Right renal pelvis (tissue), 4 donors: ENCODE measurements at regions not wholly inside any gene's neighbourhood (a gene's known extent, or its start where the extent isn't known, plus 50 kb on each side); places are given as distances from the start of the nearest gene placed in this dataset.

Experiments used
- DNase-seq, 4 donors: peaks; one replicate each; pipeline ENCODE4 v3.0.0-alpha.2; 2013; ENCODE audit warnings: low read depth in 4 of 4, low spot score in 3 of 4, missing footprints in 1 of 4

DNA sequence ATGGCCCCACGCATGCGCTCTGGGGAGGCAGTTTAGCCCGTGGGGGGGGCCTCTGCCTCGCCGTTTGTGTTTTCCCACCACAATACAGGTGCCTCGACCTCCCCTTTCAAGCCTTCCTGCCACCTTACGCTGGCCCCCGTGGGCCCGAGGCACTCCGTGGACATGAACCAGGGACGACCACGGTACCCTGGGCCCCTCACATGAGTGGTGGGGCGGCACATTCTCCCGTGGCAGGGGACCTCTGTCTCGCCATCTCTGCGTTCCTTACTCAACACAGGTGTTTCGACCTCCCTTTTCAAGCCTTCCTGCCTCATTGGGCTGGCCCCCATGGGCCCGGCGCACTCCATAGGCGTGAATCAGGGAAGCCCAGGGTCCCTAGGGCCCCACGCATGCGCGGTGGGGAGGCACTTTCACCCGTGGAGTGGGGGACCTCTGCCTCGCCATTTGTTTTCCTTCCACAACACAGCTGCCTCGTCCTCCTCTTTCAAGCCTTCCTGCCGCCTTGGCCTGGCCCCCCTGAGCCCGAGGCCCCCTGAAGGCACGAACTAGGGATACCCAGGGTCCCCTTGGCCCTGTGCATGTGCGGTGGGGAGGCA, 339.5 kb downstream of the ALG10 start:
- DNase-seq: no peak

DNA sequence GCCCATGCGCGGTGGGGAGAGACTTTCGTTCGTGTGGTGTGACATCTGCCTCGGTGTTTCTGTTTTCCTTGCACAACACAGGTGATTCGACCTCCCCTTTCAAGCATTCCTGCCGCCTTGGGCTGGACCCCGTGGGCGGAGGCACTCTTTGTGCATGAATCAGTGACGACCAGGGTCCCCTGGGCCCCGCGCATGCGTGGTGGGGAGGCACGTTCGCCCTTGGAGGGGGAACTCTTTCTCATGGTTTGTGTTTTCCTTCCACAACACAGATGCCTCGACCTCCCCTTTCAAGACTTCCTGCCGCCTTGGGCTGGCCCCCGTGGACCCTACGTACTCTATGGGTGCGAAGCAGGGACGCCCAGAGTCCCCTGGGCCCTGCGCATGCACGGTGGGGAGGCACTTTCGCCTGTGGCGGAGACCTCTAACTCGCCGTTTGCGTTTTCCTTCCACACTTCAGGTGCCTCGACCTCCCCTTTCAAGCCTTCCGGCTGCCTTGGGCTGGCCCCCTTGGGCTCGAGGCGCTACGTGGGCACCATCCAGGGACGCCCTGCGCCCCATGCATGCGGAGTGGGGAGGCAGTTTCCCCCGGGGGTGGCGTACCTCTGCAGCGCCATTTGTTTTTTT, 340.9 kb downstream of the ALG10 start:
- no peak for DNase-seq

DNA sequence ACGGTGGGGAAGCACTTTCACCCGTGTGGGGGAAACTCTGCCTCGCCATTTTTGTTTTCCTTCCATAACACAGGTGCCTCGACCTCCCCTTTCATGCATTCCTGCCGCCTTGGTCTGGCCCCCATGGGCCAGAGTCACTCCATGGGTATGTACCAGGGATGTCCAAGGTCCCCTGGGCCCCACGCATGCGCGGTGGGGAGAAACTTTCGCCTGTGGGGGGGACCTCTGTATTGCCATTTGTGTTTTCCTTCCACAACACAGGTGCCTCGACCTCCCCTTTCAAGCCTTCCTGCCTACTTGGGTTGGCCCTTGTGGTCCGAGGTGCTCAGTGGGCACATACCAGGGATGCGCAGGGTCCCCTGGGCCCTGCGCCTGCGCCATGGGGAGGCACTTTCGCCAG, 345.8 kb downstream of the ALG10 start:
- no peak for DNase-seq

DNA sequence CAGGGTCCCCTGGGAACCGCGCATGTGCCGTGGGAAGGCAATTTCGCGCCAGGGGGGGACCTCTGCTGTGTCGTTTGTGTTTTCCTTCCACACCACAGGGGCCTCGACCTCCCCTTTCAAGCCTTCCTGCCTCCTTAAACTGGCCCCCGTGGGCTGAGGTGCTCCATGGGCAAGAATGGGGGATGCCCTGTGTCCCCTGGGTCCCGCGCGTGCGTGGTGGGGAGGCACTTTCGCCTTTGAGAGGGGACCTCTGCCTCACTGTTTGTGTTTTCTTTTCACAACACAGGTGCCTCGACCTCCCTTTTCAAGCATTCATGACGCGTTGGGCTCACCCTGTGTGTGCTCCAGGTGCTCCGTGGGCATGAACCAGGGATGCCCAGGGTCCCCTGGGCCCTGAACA, 348.8 kb downstream of the ALG10 start:
- no peak for DNase-seq

DNA sequence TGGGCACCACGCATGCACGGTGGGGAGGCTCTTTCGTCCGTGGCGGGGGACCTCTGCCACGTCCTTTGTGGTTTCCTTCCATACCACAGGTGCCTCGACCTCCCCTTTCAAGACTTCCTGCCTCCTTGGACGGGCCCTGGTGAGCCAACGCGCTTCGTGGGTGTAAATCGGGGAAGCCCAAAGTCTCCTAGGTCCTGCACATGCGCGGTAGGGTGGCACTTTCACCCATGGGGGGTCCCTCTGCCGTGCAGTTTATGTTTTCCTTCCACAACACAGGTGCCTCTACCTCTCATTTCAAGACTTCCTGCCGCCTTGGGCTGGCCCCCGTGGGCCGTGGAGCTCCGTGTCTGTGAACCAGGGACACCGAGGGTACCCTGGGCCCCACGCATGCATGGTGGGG, 349.7 kb downstream of the ALG10 start:
- no peak for DNase-seq

DNA sequence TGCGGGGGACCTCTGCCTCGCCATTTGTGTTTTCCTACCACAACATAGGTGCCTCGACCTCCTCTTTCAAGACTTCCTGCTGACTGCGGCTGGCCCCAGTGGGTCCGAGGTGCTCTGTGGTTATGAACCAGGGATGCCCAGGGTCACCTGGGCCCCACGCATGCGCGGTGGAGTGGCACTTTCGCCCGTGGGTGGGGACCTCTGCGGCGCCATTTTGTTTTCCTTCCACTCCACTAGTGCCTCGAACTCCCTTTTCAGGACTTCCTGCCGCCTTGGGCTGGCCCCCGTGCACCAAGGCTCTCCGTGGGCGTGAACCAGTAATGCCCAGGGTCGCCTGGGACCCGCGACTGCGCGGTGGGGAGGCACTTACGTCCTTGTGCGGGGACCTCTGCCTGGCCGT, 351.6 kb downstream of the ALG10 start:
- DNase-seq: no peak

DNA sequence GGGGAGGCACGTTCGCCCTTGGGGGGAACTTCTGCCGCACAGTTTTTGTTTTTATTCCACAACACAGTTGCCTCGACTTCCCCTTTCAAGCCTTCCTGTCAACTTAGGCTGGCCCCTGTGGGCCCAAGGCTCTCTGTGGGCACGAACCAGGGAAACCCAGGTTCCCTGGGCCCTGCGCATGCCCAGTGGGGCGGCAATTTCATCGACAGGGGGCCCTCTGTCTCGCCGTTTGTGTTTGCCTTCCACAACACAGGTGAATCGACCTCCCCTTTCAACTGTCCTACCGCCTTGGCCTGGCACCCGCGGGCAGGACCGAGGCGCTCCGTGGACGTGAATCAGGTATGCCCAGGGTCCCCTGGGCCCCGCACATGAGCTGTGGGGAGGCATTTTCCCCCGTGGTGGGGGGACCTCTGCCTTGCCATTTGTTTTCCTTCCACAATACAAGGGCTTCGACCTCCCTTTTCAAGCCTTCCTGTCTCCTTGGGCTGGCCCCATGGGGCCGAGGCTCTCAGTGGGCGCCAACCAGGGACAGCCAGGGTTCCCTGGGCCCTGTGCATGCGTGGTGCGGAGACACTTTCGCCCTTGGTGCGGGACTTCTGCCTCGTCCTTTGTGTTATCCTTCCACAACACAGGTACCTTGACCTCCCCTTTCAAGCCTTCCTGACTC, 354.0 kb downstream of the ALG10 start:
- no peak for DNase-seq

DNA sequence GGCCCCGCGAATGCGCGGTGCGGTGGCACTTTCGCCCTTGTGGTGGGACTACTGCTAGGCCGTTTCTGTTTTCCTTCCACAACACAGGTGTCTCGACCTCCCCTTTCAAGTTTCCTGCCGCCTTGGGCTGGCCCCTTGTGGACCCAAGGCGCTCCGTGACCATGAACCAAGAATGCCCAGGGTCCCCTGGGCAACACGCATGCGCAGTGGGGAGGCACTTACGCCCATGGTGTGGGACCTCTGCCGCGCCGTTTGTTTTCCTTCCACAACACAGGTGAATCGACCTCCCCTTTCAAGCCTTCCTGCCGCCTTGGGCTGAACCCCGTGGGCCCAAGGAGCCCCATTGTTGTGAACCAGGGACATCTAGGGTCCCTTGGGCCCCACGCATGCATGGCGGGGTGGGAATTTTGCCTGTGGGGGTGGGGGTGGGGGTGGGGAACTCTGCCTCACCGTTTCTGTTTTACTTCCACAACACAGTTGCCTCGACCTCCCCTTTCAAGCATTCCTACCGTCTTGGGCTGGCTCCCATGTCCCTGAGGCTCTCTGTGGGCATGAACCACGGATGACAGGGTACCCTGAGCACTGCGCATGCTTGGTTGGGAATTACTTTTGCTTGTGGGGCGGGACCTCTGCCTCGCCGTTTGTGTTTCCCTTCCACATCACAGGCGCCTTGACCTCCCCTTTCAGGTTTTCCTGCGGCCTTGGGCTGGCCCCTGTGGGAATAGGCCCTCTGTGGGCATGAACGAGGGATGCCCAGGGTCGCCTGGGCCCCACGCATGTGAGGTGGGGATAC, 355.1 kb downstream of the ALG10 start:
- DNase-seq: no peak

DNA sequence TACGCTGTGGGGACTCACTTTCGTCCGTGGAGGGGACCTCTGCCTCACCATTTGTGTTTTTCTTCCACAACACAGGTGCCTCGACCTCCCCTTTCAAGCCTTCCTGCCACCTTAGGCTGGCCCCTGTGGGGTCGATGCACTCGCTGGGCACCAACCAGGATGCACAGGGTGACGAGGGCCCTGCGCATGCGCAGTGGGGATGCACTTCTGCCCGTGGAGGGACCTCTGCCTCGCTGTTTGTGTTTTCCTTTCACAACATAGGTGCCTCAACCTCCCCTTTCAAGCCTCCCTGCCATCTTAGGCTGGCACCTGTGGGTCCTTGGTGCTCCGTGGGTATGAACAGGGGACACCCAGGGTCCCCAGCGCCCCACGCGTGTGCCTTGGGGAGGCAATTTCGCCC, 356.8 kb downstream of the ALG10 start:
- no peak for DNase-seq

DNA sequence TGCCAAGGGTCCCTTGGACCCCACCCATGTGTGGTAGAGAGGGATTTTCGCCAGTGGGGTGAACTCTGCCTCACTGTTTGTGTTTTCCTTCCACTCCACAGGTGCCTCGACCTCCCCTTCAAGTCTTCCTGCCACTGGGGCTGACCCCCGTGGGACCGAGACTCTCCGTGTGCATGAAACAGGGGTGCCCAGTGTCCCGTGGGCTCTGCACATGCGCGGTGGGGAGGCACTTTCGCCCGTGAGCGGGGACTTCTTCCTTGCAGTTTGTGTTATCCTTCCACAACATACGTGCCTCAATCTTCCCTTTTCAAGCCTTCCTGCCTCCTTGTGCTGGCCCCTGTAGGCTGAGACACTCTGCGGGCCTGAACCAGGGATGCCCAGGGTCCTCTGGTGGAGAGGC, 362.4 kb downstream of the ALG10 start:
- DNase-seq: no peak

DNA sequence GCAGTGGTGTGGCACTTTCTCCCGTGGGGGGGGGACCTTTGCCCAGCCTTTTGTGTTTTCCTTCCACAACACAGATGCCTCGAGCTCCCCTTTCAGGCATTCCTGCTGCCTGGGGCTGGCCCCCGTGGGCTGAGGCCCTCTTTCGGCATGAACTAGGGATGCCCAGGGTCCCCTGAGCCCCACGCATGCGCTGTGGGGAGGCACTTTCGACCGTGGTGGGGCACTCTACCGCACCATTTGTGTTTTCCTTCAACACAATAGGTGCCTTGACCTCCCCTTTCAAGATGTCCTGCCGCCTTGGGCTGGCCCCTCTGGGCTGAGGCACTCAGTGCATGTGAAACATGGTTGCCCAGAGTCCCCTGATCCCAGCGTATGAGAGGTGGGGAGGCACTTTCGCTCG, 363.7 kb downstream of the ALG10 start:
- DNase-seq: no peak

DNA sequence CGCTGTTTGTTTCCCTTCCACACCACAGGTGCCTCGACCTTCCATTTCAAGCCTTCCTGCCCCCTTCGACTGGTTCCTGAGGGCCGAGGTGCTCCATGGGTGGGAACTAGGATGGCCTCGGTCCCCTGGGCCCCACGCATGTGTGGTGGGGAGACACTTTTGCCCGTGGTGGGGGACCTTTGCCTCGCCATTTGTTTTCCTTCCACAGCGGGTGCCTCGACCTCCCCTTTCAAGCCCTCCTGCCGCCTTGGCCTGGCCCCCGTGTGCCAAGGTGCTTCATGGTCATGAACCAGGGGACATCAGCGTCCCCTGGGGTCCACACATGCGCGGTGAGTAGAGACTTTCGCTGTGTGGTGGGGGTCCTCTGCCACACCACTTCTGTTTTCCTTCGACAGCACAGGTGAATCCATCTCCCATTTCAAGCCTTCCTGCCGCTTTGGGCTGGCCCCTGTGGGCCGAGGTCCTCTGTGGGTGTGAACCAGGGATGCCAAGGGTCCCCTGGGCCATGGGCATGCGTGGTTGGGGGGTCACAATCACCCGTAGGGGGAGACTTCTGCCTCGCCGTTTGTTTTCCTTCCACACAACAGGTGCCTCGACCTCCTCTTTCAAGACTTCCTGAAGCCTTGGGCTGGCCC, 364.4 kb downstream of the ALG10 start:
- no peak for DNase-seq

DNA sequence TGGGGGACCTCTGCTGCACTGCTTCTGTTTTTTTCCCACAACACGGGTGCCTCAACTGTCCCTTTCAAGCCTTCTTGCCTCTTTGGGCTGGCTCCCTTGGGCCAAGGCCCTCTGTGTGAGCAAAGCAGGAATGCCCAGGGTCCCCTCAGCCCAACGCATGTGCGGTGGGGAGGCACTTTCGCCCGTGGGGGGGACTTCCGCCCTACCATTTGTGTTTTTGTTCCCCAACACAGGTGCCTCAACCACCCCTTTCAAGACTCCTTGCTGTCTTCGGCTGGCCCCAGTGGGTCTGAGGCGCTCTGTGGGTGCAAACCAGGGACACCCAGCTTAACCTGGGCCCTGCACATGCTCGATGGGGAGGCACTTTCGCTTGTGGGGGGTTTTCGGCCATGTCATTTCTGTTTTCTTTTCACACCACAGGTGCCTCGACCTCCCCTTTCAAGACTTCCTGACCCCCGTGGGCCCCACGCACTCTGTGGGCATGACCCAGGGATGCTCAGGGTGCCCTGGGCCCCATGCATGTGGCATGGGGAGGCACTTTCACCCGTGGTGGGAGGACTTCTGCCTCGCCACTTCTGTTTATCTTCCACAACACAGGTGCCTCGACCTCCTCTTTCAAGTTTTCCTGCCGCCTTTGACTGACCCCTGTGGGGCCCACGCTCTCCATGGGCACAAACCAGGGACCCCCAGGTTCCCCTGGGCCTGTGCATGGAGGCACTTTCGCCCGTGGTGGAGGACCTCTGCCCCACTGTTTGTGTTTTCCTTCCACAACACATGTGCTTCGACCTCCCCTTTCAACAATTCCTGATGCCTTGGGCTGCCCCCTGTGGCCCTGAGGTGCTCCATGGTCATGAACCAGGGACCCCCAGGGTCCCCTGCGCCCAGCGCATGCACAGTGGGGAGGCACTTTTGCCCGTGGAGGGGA, 365.7 kb downstream of the ALG10 start:
- DNase-seq: no peak

DNA sequence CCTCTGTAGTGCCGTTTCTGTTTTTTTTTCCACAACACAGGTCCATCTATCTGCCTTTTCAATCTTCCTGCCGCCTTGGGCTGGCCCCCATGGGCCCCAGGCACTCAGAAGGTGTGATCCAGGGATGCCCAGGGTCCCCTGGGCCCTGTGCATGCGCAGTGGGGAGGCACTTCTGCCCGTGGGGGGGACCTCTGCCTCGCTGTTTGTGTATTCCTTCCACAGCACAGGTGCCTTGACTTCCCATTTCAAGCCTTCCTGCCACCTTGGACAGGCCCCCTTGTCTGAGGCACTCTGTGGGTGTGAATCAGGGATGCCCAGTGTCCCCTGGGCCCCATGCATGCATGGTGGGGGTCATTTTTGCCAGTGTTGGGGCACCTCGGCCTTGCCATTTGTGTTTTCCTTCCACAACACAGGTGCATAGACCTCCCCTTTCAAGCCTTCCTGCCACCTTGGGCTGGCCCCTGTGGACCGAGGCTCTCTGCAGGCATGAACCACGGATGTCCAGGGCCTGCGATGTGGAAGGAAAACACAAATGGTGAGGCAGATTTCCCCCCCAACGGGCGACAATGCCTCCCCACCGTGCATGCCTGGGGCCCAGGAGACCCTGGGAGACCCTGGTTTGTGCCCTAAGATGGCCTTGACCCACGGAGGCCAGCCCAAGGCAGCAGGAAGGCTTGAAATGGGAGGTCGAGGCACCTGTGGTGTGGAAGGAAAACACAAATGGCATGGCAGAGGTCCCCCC, 366.5 kb downstream of the ALG10 start:
- DNase-seq: no peak

DNA sequence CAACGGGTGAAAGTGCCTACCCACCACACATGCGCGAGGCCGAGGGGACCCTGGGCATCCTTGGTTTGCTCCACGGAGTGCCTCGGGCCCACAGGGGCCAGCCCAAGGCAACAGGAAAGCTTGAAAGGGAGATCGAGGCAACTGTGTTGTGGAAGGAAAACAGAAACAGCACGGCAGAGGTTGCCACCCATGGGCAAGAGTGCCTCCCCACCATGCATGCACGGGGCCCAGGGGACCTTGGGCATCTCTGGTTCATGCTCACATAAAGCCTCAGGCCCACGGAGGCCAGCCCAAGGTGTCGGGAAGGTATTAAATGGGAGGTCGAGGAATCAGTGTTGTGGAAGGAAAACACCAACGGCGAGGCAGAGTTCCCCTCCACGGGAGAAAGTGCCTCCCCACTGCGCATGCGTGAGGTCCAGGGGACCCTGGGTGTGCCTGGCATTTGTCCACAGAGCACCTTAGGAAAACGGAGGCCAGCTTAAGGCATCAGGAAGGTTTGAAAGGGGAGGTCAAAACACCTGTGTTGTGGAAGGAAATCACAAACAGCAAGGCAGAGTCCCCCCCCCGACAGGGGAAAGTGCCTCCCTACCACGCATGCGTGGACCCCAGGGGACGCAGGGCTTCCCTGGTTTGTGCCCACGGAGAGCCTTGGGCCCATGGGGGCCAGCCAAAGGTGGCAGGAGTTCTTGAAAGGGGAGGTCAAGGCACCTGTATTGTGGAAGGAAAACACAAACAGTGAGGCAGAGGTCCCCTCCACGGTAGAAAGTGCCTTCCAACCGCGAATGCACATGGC, 367.3 kb downstream of the ALG10 start:
- DNase-seq: no peak

DNA sequence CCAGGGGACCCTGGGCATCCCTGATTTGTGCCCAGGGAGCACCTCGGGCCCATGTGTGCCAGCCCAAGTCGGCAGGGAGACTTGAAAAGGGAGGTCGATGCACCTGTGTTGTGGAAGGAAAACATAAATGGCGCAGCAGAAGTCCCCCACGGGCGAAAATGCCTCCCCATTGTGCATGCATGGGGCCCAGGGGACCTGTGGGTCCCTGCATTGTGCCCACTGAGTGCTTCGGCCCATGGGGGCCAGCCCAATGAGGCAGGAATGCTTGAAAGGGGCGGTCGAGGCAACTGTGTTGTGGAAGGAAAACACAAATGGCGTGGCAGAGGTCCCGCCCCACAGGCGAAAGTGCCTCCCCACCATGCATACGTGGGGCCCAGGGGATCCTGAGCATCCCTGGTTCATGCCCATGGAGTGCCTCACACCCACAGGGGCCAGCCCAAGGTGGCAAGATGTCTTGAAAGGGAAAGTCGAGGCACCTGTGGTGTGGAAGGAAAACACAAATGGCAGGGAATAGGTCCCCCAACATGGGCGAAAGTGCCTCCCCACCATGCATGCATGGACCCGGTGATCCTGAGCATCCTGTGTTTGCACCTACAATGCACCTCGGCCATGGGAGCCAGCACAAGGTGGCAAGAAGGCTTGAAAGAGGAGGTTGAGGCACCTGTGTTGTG, 368.0 kb downstream of the ALG10 start:
- DNase-seq: no peak

DNA sequence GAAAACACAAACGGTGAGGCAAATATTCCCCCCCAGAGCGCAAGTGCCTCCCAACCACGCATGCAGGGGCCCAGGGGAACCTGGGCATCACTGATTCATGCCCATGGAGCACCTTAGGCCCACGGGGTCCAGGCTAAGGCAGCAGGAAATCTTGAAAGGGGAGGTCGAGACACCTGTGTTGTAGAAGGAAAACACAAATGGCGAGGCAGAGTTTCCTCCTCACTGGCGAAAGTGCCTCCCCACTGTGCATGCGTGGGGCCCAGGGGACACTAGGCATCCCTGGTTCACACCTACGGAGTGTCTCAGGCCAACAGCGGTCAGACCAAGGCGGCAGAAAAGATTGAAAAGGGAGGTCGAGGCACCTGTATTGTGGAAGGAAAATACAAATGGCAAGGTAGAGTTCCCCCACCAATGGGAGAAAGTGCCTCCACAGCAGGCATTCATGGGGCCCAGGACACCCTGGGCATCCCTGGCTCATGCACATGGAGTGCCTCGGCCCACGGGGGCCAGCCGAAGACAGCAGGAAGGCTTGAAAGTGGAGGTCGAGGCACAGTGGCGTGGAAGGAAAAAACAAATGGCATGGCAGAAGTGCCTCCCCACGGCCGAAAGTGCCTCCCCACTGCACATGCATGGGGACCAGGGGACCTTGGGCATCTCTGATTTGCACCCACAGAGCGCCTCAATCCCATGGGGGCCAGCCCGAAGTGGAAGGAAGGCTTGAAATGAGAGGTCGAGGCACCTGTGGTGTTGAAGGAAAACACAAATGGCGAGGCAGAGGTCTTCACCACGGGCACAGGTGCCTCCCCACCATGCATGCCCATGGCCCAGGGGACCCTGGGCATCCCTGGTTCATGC, 368.8 kb downstream of the ALG10 start:
- DNase-seq: no peak
